ENCODE measurements at regions not wholly inside any gene's neighbourhood (a gene's known extent, or its start where the extent isn't known, plus 50 kb on each side); places are given as distances from the start of the nearest gene placed in this dataset.

- TF ChIP-seq GATA2 (IDR thresholded peaks at IDR 0.05; ENCODE audit: low read depth, low read length) (no peak), GATA3 (IDR thresholded peaks at IDR 0.05; ENCODE audit: low read depth, low read length) (no peak)
These were observed 480.3 kb downstream of the DSC3 start for GRCh38 chr18:30562231-30562630.

All from SH-SY5Y (cell line).